HG02885 (cell line): ENCODE measurements at regions not wholly inside any gene's neighbourhood (a gene's known extent, or its start where the extent isn't known, plus 50 kb on each side); places are given as distances from the start of the nearest gene placed in this dataset.

Source experiments
- ATAC-seq: cut with Tn5 transposase; IDR thresholded peaks from one replicate; pipeline ENCODE4 v1.9.1; 2021; ENCODE audit warnings: mild to moderate bottlenecking; ENCODE audit not compliant: unreplicated experiment, poor library complexity

GRCh38 chr5:125377141-125377540 is 630.7 kb upstream of the ZNF608 start:
- no peak for ATAC-seq

GRCh38 chr5:125381290-125381689 is 634.9 kb upstream of the ZNF608 start:
- no peak for ATAC-seq

GRCh38 chr5:125384071-125384470 is 637.6 kb upstream of the ZNF608 start:
- no peak for ATAC-seq

GRCh38 chr5:125390326-125390725 is 643.9 kb upstream of the ZNF608 start:
- no peak for ATAC-seq

- ATAC-seq: no peak
These were observed 646.9 kb upstream of the ZNF608 start for GRCh38 chr5:125393221-125393815.

- ATAC-seq: no peak
These were observed 648.3 kb upstream of the ZNF608 start for GRCh38 chr5:125394661-125395280.

- no peak for ATAC-seq
These were observed 650.0 kb upstream of the ZNF608 start for GRCh38 chr5:125396462-125396861.

GRCh38 chr5:125398466-125398865 is 652.0 kb upstream of the ZNF608 start:
- ATAC-seq: no peak

GRCh38 chr5:125399885-125400284 is 653.4 kb upstream of the ZNF608 start:
- ATAC-seq: no peak

GRCh38 chr5:125401724-125402622 is 655.5 kb upstream of the ZNF608 start:
- ATAC-seq: no peak

- ATAC-seq: no peak
These were observed 656.3 kb upstream of the ZNF608 start for GRCh38 chr5:125402787-125403186.

GRCh38 chr5:125404056-125404455 is 657.6 kb upstream of the ZNF608 start:
- ATAC-seq: no peak

- ATAC-seq: peak; percentile 33
These were observed 662.2 kb upstream of the ZNF608 start for GRCh38 chr5:125408448-125409233.

- no peak for ATAC-seq
These were observed 662.9 kb upstream of the ZNF608 start for GRCh38 chr5:125409234-125409860.

GRCh38 chr5:125409861-125410536 is 663.6 kb upstream of the ZNF608 start:
- ATAC-seq: no peak

- peak; percentile 27 for ATAC-seq
These were observed 664.2 kb upstream of the ZNF608 start for GRCh38 chr5:125410537-125411070.

- peak; percentile 58 for ATAC-seq
These were observed 664.8 kb upstream of the ZNF608 start for GRCh38 chr5:125411071-125411743.

- ATAC-seq: peak; percentile 65
These were observed 665.5 kb upstream of the ZNF608 start for GRCh38 chr5:125411744-125412560.
